ENCODE measurements at regions not wholly inside any gene's neighbourhood (a gene's known extent, or its start where the extent isn't known, plus 50 kb on each side); places are given as distances from the start of the nearest gene placed in this dataset.

DNA sequence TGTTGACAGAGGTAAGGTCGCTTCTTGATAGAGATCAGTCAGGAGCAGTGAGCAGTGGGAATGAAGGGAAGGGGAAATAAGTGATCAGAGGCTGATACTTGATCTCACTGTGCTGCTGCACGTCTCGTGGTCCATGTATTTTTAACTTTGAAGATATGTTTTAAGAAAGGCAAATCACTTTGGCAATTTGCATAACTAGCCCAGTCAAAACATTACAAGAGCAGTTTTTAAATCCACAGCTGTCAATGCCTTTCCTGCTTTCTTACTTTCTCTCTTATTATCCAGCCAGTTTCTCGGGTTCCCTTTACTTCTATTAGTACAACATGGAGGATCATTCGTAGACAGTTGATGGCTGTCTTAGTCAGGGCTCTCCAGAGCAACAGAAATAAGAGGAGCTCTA, 472.8 kb downstream of the TMA16 start:
- no peak for DNase-seq (ENCODE audit: low read depth in 2 of 2)

GRCh38 chr4:163967710-163968109, 473.2 kb downstream of the TMA16 start:
- DNase-seq (ENCODE audit: low read depth in 2 of 2), result no peak

GRCh38 chr4:163969291-163969690, 474.8 kb downstream of the TMA16 start:
- DNase-seq (ENCODE audit: low read depth in 2 of 2), result no peak

DNA sequence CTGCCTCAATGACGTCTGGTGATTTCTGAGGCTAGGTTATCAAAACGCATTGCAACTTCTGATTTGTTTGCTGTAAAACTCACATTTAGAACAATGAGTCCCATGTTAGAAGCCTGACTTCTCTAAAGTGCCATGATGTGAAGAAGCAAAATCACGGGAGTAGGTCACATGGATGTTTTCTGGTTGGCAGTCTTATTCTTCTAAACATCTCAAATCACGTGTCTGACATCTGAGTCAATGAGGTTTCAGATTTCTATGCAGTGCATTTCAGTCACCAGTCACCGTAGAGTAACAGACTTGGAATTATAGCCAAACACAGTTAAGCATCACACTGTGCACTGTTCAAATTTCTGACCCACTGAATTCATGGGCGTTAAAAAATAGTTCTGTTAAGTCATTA, 482.1 kb downstream of the TMA16 start:
- no peak for DNase-seq (ENCODE audit: low read depth in 2 of 2)

DNA sequence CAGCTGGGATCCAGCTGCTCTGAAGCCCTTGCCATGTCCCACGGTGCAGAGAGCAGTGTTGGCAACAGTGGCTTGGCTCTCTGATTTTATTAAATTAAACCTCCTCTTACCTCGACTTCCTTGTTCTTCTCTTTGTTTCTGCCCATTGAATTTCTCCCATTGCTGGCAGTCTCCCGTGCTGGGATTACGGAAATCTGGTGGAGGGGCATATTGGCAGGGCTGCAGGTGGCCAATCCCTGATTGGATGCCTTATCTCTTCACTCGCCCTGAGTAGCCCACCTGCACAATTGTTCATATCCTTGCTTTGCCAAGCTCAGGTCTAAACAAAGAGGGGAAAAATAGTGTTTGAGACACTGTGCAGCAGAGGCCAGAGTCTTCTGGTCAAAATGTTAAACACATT, 493.9 kb downstream of the TMA16 start:
- DNase-seq (ENCODE audit: low read depth in 2 of 2), result no peak

DNA sequence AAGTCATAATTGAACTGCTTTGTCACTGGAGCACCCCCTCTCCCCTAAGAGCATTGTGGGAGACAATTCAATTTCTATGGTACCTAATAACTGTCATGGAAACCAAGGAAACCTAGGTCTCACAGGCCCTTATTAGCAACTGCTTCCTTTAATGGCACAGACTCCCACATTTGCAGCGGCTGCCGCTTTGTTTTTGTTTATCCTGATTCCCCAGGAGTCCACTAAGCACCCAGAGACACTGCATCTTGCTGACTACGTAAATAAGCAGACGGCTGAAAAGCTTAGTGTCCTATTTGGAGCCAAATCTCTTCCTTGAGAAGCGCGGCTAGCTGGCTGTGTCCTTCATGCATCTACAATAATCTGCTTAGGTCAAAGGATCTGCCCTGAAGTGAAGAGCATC, 494.4 kb downstream of the TMA16 start:
- no peak for DNase-seq (ENCODE audit: low read depth in 2 of 2)

GRCh38 chr4:163991298-163991865, 496.9 kb downstream of the TMA16 start:
- DNase-seq (ENCODE audit: low read depth in 2 of 2), result no peak

- no peak for DNase-seq (ENCODE audit: low read depth in 2 of 2)
Measured at GRCh38 chr4:164009435-164009834, 514.9 kb downstream of the TMA16 start.

GRCh38 chr4:164011791-164012190, 517.3 kb downstream of the TMA16 start:
- DNase-seq (ENCODE audit: low read depth in 2 of 2), result no peak

GRCh38 chr4:164012396-164013027, 518.0 kb downstream of the TMA16 start:
- no peak for DNase-seq (ENCODE audit: low read depth in 2 of 2)

- DNase-seq (ENCODE audit: low read depth in 2 of 2), result no peak
Measured at GRCh38 chr4:164021947-164022346, 527.5 kb downstream of the TMA16 start.

DNA sequence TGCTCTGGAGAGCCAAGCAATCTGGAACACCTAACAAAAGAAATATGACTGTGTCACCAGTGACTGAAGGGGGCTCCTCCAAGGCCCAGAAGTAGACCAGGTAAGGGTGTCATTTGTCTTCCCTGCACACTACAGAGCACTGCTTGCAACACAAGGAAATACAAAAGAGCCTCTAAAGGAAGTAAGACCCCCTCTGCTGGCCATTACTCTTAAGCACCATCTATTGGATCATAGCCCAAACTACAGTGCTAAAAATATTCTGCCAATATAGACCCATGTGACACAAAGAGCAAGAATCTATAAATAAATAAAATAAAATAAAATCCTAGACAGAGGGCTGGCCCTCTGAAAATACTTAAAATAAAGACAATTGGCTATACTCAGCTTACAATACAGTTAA, 528.7 kb downstream of the TMA16 start:
- DNase-seq (ENCODE audit: low read depth in 2 of 2), result no peak

DNA sequence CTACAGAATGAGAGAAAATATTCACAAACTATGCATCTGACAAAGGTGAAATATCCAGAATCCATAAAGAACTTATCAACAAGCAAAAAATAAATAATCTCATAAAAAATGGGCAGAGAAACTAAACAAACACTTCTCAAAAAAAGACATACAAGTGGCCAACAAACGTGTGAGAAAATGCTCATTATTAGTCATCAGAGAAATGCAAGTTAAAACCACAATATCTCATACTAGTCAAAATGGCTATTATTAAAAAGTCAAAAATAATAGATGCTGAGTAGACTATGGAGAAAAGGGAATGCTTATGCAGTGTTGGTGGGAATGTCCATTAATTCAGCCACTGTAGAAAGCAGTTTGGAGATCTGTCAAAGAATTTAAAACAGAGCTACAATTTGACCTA, 533.3 kb downstream of the TMA16 start:
- DNase-seq (ENCODE audit: low read depth in 2 of 2), result no peak

GRCh38 chr4:164039482-164039881, 545.0 kb downstream of the TMA16 start:
- DNase-seq (ENCODE audit: low read depth in 2 of 2), result no peak

- no peak for DNase-seq (ENCODE audit: low read depth in 2 of 2)
Measured at GRCh38 chr4:164056426-164057142, 562.1 kb downstream of the TMA16 start.

- DNase-seq (ENCODE audit: low read depth in 2 of 2), result no peak
Measured at GRCh38 chr4:164058776-164059445, 564.4 kb downstream of the TMA16 start.

GRCh38 chr4:164060456-164060855, 566.0 kb downstream of the TMA16 start:
- DNase-seq (ENCODE audit: low read depth in 2 of 2), result no peak

DNA sequence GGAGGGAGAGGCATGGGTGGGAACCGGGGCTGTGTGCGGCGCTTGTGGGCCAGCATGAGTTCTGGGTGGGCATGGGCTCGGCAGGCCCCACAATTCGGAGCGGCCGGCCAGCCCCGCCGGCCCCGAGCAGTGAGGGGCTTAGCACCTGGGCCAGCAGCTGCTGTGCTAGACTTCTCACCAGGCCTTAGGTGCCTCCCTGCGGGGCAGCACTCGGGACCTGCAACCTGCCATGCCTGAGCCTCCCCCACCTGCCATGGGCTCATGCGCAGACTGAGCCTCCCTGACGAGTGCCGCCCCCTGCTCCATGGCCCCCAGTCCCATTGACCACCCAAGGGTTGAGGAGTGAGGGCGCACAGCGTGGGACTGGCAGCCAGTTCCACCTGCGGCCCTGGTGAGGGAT, 573.9 kb downstream of the TMA16 start:
- DNase-seq (ENCODE audit: low read depth in 2 of 2), result no peak

DNA sequence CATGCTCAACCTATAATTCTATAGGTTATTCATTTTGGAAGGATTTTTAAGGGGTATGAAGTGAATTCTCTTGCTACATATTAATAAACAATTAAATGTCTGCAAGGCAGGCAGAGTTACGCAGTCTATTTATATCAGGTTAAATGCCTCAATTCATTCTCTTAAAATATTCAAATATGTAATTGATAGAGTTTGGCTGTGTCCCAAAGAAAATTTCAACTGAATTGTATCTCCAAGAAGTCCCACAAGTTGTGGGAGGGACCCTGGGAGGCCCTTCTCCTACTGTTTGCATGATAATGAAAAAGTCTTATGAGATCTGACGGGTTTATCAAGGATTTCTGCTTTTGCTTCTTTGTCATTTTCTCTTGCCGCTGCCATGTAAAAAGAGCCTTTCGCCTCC, 576.1 kb downstream of the TMA16 start:
- no peak for DNase-seq (ENCODE audit: low read depth in 2 of 2)

DNA sequence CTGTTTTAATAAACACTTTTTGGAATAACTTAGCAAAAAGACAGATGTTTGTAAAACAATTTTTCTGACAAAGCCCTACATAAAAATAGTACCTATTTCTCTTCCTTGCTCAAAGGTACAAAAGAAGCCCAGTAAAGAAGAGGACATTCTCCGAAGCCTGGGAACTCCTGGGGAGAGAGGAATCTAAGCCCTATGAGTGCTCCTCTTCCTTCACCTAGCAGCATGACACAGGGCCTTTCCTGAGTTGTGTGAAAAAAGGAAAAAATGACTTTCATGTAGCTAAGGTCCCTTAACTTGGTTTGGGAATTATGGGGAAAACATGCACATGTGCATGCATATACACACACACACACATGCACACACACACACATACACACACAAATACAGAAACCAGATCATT, 586.9 kb downstream of the TMA16 start:
- no peak for DNase-seq (ENCODE audit: low read depth in 2 of 2)

- DNase-seq (ENCODE audit: low read depth in 2 of 2), result no peak
Measured at GRCh38 chr4:164081801-164082200, 587.3 kb downstream of the TMA16 start.

GRCh38 chr4:164087733-164088132, 593.2 kb downstream of the TMA16 start:
- DNase-seq (ENCODE audit: low read depth in 2 of 2), result no peak
